IMR-90 (cell line): ENCODE measurements at regions not wholly inside any gene's neighbourhood (a gene's known extent, or its start where the extent isn't known, plus 50 kb on each side); places are given as distances from the start of the nearest gene placed in this dataset.

ENCODE experiments used
- BHLHE40 ChIP-seq: fragments of 150-350 bp; IDR thresholded peaks from 2 replicates; pipeline ENCODE4 v1.6.1; 2016; ENCODE audit warnings: mild to moderate bottlenecking, low read depth, low read length
- CEBPB ChIP-seq: IDR thresholded peaks from 2 replicates; pipeline ENCODE4 v1.6.1; 2012; ENCODE audit warnings: low read depth, low read length, improper control_type of control experiment
- CHD1 ChIP-seq: IDR thresholded peaks from 2 replicates; pipeline ENCODE4 v1.6.1; 2012; ENCODE audit warnings: low read depth, low read length, improper control_type of control experiment
- ELK1 ChIP-seq: fragments of 150-350 bp; IDR thresholded peaks from 2 replicates; pipeline ENCODE4 v1.6.1; 2016; ENCODE audit warnings: low read depth, mild to moderate bottlenecking, low read length, moderate library complexity, borderline replicate concordance
- MAZ ChIP-seq: IDR thresholded peaks from 2 replicates; pipeline ENCODE4 v1.6.1; 2012; ENCODE audit warnings: low read depth, mild to moderate bottlenecking, low read length, improper control_type of control experiment, moderate library complexity, borderline replicate concordance
- NFE2L2 ChIP-seq: fragments of 150-350 bp; IDR thresholded peaks from 2 replicates; pipeline ENCODE4 v1.6.1; 2016; ENCODE audit warnings: low read depth, mild to moderate bottlenecking, low read length
- POLR2A ChIP-seq: IDR thresholded peaks from 2 replicates; pipeline ENCODE4 v1.6.1; 2012; ENCODE audit warnings: mild to moderate bottlenecking, low read depth, low read length
- RAD21 ChIP-seq: IDR thresholded peaks from 2 replicates; pipeline ENCODE4 v1.6.1; 2012; ENCODE audit warnings: low read length, improper control_type of control experiment
- RCOR1 ChIP-seq: IDR thresholded peaks from 2 replicates; pipeline ENCODE4 v1.6.1; 2012; ENCODE audit warnings: mild to moderate bottlenecking, low read length, improper control_type of control experiment; ENCODE audit not compliant: insufficient replicate concordance
- RFX5 ChIP-seq: IDR thresholded peaks from 2 replicates; pipeline ENCODE4 v1.8.0; 2012; ENCODE audit warnings: low read depth, mild to moderate bottlenecking, low read length, moderate library complexity
- SMC3 ChIP-seq: fragments of 150-350 bp; IDR thresholded peaks from 2 replicates; pipeline ENCODE4 v1.6.1; 2016; ENCODE audit warnings: low read depth, mild to moderate bottlenecking, antibody characterized with exemption, low read length, moderate library complexity
- TF ChIP-seq, protein P1 (sequence below): conservative IDR thresholded peaks from 2 replicates; pipeline ENCODE4 v1.5.1; 2012; ENCODE audit warnings: mild to moderate bottlenecking, low read depth, low read length, improper control_type of control experiment
- TF ChIP-seq, protein P2 (sequence below): fragments of 150-350 bp; IDR thresholded peaks from 2 replicates; pipeline ENCODE4 v1.6.1; 2017; ENCODE audit warnings: mild to moderate bottlenecking, antibody characterized with exemption, low read length, low read depth

DNA sequence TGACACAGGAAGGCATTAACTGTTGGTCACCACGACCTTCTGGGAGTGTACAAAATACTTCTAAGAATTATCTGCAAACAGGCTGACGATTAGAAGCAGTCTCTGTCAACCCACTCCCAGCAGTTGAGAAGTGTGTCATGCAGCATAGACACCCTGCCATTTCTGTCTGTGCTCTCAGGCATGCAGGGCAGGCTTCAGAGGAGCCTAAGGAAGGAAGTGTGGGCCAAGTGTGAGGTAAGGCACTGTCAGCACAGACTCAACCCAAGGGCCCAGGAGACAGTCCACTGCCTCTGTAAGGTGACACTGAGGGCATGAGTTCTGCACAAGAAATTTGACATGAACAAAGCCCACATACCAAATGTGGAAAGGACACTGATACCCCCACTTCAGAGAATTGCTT, 109.0 kb upstream of the VIPR2 start:
- TF ChIP-seq, protein P1, sequence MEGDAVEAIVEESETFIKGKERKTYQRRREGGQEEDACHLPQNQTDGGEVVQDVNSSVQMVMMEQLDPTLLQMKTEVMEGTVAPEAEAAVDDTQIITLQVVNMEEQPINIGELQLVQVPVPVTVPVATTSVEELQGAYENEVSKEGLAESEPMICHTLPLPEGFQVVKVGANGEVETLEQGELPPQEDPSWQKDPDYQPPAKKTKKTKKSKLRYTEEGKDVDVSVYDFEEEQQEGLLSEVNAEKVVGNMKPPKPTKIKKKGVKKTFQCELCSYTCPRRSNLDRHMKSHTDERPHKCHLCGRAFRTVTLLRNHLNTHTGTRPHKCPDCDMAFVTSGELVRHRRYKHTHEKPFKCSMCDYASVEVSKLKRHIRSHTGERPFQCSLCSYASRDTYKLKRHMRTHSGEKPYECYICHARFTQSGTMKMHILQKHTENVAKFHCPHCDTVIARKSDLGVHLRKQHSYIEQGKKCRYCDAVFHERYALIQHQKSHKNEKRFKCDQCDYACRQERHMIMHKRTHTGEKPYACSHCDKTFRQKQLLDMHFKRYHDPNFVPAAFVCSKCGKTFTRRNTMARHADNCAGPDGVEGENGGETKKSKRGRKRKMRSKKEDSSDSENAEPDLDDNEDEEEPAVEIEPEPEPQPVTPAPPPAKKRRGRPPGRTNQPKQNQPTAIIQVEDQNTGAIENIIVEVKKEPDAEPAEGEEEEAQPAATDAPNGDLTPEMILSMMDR: no peak
- no peak for TF ChIP-seq RFX5
- TF ChIP-seq MAZ: no peak
- TF ChIP-seq POLR2A: no peak
- TF ChIP-seq, protein P2, sequence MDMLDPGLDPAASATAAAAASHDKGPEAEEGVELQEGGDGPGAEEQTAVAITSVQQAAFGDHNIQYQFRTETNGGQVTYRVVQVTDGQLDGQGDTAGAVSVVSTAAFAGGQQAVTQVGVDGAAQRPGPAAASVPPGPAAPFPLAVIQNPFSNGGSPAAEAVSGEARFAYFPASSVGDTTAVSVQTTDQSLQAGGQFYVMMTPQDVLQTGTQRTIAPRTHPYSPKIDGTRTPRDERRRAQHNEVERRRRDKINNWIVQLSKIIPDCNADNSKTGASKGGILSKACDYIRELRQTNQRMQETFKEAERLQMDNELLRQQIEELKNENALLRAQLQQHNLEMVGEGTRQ: no peak
- no peak for TF ChIP-seq NFE2L2
- no peak for TF ChIP-seq RAD21
- no peak for TF ChIP-seq BHLHE40
- no peak for TF ChIP-seq CEBPB
- TF ChIP-seq SMC3: no peak
- no peak for TF ChIP-seq ELK1
- no peak for TF ChIP-seq CHD1
- no peak for TF ChIP-seq RCOR1
